Mesenchymal stem cell (in vitro differentiated cells and primary cell): ENCODE measurements at regions not wholly inside any gene's neighbourhood (a gene's known extent, or its start where the extent isn't known, plus 50 kb on each side); places are given as distances from the start of the nearest gene placed in this dataset.

ENCODE experiments used
- DNase-seq: peaks from one replicate; pipeline ENCODE4 v3.0.0-alpha.2; 2013
- H2AFZ ChIP-seq: one replicate; pipeline ENCODE4 v1.6.1; 2013; ENCODE audit warnings: low read depth, mild to moderate bottlenecking, control low read depth, inconsistent platforms, low read length, moderate library complexity
- H2AK5ac ChIP-seq: 2 replicates; pipeline ENCODE4 v1.6.1; 2013; ENCODE audit warnings: low read length, moderate library complexity, mild to moderate bottlenecking, inconsistent platforms; ENCODE audit not compliant: severe bottlenecking
- H2BK120ac ChIP-seq: one replicate; pipeline ENCODE4 v1.6.1; 2013; ENCODE audit warnings: low read depth, mild to moderate bottlenecking, inconsistent platforms, low read length, moderate library complexity
- H2BK12ac ChIP-seq, 2 experiments: one replicate each; pipeline ENCODE4 v1.6.1; 2013; ENCODE audit warnings: inconsistent platforms in 2 of 2, low read length in 2 of 2, mild to moderate bottlenecking in 2 of 2, moderate library complexity in 2 of 2, control low read depth in 1 of 2
- H2BK15ac ChIP-seq: one replicate; pipeline ENCODE4 v1.6.1; 2013; ENCODE audit warnings: mild to moderate bottlenecking, low read depth, inconsistent platforms; ENCODE audit not compliant: poor library complexity, severe bottlenecking
- H2BK5ac ChIP-seq: 2 replicates; pipeline ENCODE4 v1.6.1; 2013; ENCODE audit warnings: low read depth, mild to moderate bottlenecking, low read length, control low read depth, inconsistent platforms; ENCODE audit not compliant: poor library complexity, severe bottlenecking
- H3K14ac ChIP-seq, 2 experiments: one replicate each; pipeline ENCODE4 v1.6.1; 2013; ENCODE audit warnings: inconsistent platforms in 2 of 2, low read length in 2 of 2, control low read depth in 1 of 2, mild to moderate bottlenecking in 1 of 2, moderate library complexity in 1 of 2
- H3K18ac ChIP-seq, 2 experiments: one replicate each; pipeline ENCODE4 v1.6.1; 2013; ENCODE audit warnings: inconsistent platforms in 2 of 2, low read length in 2 of 2, control low read depth in 1 of 2, low read depth in 1 of 2, mild to moderate bottlenecking in 1 of 2
- H3K23ac ChIP-seq, 2 experiments: one replicate each; pipeline ENCODE4 v1.6.1; 2013; ENCODE audit warnings: inconsistent platforms in 2 of 2, low read length in 2 of 2, mild to moderate bottlenecking in 2 of 2, moderate library complexity in 2 of 2, control low read depth in 1 of 2
- H3K27ac ChIP-seq: 2 replicates; pipeline ENCODE4 v1.5.1; 2013; ENCODE audit warnings: mild to moderate bottlenecking, moderate library complexity, low read length, control low read depth, inconsistent platforms; ENCODE audit not compliant: poor library complexity, severe bottlenecking
- H3K27me3 ChIP-seq, 2 experiments: 2 replicates each; pipeline versions ENCODE4 v1.6.1 to v1.7.0; 2013; ENCODE audit warnings: low read length in 2 of 2, mild to moderate bottlenecking in 2 of 2, moderate library complexity in 2 of 2, control low read depth in 1 of 2, inconsistent platforms in 1 of 2; ENCODE audit not compliant: control insufficient read depth in 1 of 2, insufficient read depth in 1 of 2
- H3K36me3 ChIP-seq, 2 experiments: 2 replicates each; pipeline versions ENCODE4 v1.6.1 to v1.7.0; 2013; ENCODE audit warnings: low read length in 2 of 2, control low read depth in 1 of 2, inconsistent platforms in 1 of 2, low read depth in 1 of 2, mild to moderate bottlenecking in 1 of 2; ENCODE audit not compliant: insufficient read depth in 2 of 2, control insufficient read depth in 1 of 2
- H3K4ac ChIP-seq, 2 experiments: one replicate each; pipeline ENCODE4 v1.6.1; 2013; ENCODE audit warnings: inconsistent platforms in 2 of 2, low read length in 2 of 2, mild to moderate bottlenecking in 2 of 2, moderate library complexity in 2 of 2, control low read depth in 1 of 2, low read depth in 1 of 2
- H3K4me1 ChIP-seq: 2 replicates; pipeline ENCODE4 v1.6.1; 2013; ENCODE audit warnings: low read depth, low read length, control low read depth; ENCODE audit not compliant: control insufficient read depth, insufficient read depth
- H3K4me2 ChIP-seq: 2 replicates; pipeline ENCODE4 v1.6.1; 2013; ENCODE audit warnings: low read length, mild to moderate bottlenecking, inconsistent platforms; ENCODE audit not compliant: poor library complexity, severe bottlenecking
- H3K4me3 ChIP-seq, 2 experiments: 2 replicates each; pipeline versions ENCODE4 v1.5.1 to v1.7.0; 2013; ENCODE audit warnings: low read length in 2 of 2, mild to moderate bottlenecking in 2 of 2, control low read depth in 1 of 2, low read depth in 1 of 2; ENCODE audit not compliant: insufficient read depth in 1 of 2
- H3K79me1 ChIP-seq: replicated peaks from 2 replicates; pipeline ENCODE4 v1.6.1; 2013; ENCODE audit warnings: mild to moderate bottlenecking, control low read depth, low read length, inconsistent platforms; ENCODE audit not compliant: poor library complexity, severe bottlenecking
- H3K9ac ChIP-seq: 2 replicates; pipeline ENCODE4 v1.7.0; 2013; ENCODE audit warnings: mild to moderate bottlenecking, low read length, moderate library complexity
- H3K9me3 ChIP-seq: 2 replicates; pipeline ENCODE4 v1.7.0; 2013; ENCODE audit warnings: mild to moderate bottlenecking, low read length; ENCODE audit not compliant: control insufficient read depth
- H4K8ac ChIP-seq: one replicate; pipeline ENCODE4 v1.6.1; 2013; ENCODE audit warnings: inconsistent platforms, mild to moderate bottlenecking, low read length, moderate library complexity
- H4K91ac ChIP-seq: one replicate; pipeline ENCODE4 v1.6.1; 2013; ENCODE audit warnings: mild to moderate bottlenecking, low read length, inconsistent platforms
- WGBS: methylation state at CpG from one replicate; pipeline ENCODE4 v1.1.7; 2013; ENCODE audit warnings: mixed read lengths; 5-methylcytosine and 5-hydroxymethylcytosine counted together

- Histone ChIP-seq H2BK120ac (no peak overlapping the region), H3K9me3 (no peaks in the 10 kb centered on the region), H3K27ac (no peak overlapping the region), H3K23ac (no peak overlapping the region), H3K4me2 (no peak overlapping the region), H4K91ac (no peak overlapping the region), H3K79me1 (no peaks in the 10 kb centered on the region), H2BK15ac (no peak overlapping the region), H4K8ac (no peak overlapping the region), H2AFZ (no peak overlapping the region), H3K36me3 (no peaks in the 10 kb centered on the region), H3K27me3 (no peaks in the 10 kb centered on the region), H3K9ac (no peak overlapping the region), H3K4me3 (no peak overlapping the region), H2BK12ac (no peak overlapping the region), H3K18ac (peak overlapping the region in 1 of 2 experiments; percentile 2), H3K14ac (peak overlapping the region in 1 of 2 experiments; percentile 41), H2BK5ac (no peak overlapping the region), H2AK5ac (no peak overlapping the region), H3K4me1 (no peaks in the 10 kb centered on the region), H3K4ac (no peak overlapping the region)
- whole genome bisulfite sequencing: 96% methylated on average over 3 of the region's 6 CpGs
- no peak for DNase-seq
These were observed 625.0 kb upstream of the MAN1A1 start for GRCh38 chr6:119974430-119975159.

GRCh38 chr6:119966484-119966883, 616.9 kb upstream of the MAN1A1 start:
- H3K4me3 ChIP-seq: no peak overlapping the region
- no peak overlapping the region for H2AFZ ChIP-seq
- no peak overlapping the region for H3K14ac ChIP-seq
- no peaks in the 10 kb centered on the region for H3K79me1 ChIP-seq
- DNase-seq: no peak
- no peak overlapping the region for H4K8ac ChIP-seq
- no peaks in the 10 kb centered on the region for H3K27me3 ChIP-seq
- H2BK12ac ChIP-seq: no peak overlapping the region
- no peak overlapping the region for H4K91ac ChIP-seq
- no peak overlapping the region for H3K18ac ChIP-seq
- peak overlapping the region; percentile 50 for H2AK5ac ChIP-seq
- WGBS: 85% methylated on average over 6 of the region's 8 CpGs
- H3K4me2 ChIP-seq: no peak overlapping the region
- H3K27ac ChIP-seq: no peak overlapping the region
- H3K23ac ChIP-seq: no peak overlapping the region
- no peak overlapping the region for H2BK5ac ChIP-seq
- H2BK120ac ChIP-seq: no peak overlapping the region
- H3K9me3 ChIP-seq: peaks cover 3% of the 10 kb centered on the region
- H3K9ac ChIP-seq: no peak overlapping the region
- peaks cover 3% of the 10 kb centered on the region for H3K4me1 ChIP-seq
- no peak overlapping the region for H3K4ac ChIP-seq
- H3K36me3 ChIP-seq: no peaks in the 10 kb centered on the region
- H2BK15ac ChIP-seq: no peak overlapping the region

GRCh38 chr6:119965900-119966299, 616.3 kb upstream of the MAN1A1 start:
- Histone ChIP-seq H3K36me3 (no peaks in the 10 kb centered on the region), H2AK5ac (no peak overlapping the region), H3K4me1 (peaks cover 3% of the 10 kb centered on the region), H3K27ac (peak overlapping the region; percentile 44), H3K4me2 (no peak overlapping the region), H4K8ac (no peak overlapping the region), H2BK15ac (no peak overlapping the region), H2BK12ac (no peak overlapping the region), H3K79me1 (no peaks in the 10 kb centered on the region), H3K18ac (no peak overlapping the region), H2BK5ac (peak overlapping the region; percentile 2), H3K4ac (no peak overlapping the region), H3K23ac (no peak overlapping the region), H3K9me3 (peaks cover 3% of the 10 kb centered on the region), H3K4me3 (no peak overlapping the region), H2AFZ (no peak overlapping the region), H3K14ac (no peak overlapping the region), H3K27me3 (no peaks in the 10 kb centered on the region), H4K91ac (peak overlapping the region; percentile 34), H3K9ac (no peak overlapping the region), H2BK120ac (no peak overlapping the region)
- no peak for DNase-seq
- 93% methylated on average over 10 of the region's 10 CpGs for WGBS

GRCh38 chr6:119965008-119965407, 615.4 kb upstream of the MAN1A1 start:
- Histone ChIP-seq H3K4me2 (no peak overlapping the region), H2BK15ac (no peak overlapping the region), H3K18ac (no peak overlapping the region), H3K27me3 (no peaks in the 10 kb centered on the region), H3K4me3 (no peak overlapping the region), H3K79me1 (no peaks in the 10 kb centered on the region), H4K91ac (no peak overlapping the region), H3K14ac (no peak overlapping the region), H3K9me3 (peaks cover 3% of the 10 kb centered on the region), H3K9ac (no peak overlapping the region), H2BK5ac (no peak overlapping the region), H3K23ac (no peak overlapping the region), H3K27ac (no peak overlapping the region), H3K4me1 (peaks cover 3% of the 10 kb centered on the region), H3K4ac (no peak overlapping the region), H2AFZ (no peak overlapping the region), H4K8ac (no peak overlapping the region), H2AK5ac (no peak overlapping the region), H2BK12ac (no peak overlapping the region), H3K36me3 (no peaks in the 10 kb centered on the region), H2BK120ac (no peak overlapping the region)
- no peak for DNase-seq
- WGBS: no CpG with 5 or more reads among the region's 1 CpG
